Ishikawa (cell line): ENCODE measurements at regions not wholly inside any gene's neighbourhood (a gene's known extent, or its start where the extent isn't known, plus 50 kb on each side); places are given as distances from the start of the nearest gene placed in this dataset.

Experiments used
- CEBPB ChIP-seq: IDR thresholded peaks from 2 replicates; pipeline ENCODE4 v1.6.1; 2012
- CREB1 ChIP-seq: IDR thresholded peaks from 2 replicates; pipeline ENCODE4 v1.6.1; 2012; ENCODE audit warnings: low read depth
- EP300 ChIP-seq: IDR thresholded peaks from 2 replicates; pipeline ENCODE4 v1.6.1; 2012; ENCODE audit warnings: borderline replicate concordance
- REST ChIP-seq: IDR thresholded peaks from 2 replicates; pipeline ENCODE4 v1.6.1; 2012; ENCODE audit warnings: low read depth, mild to moderate bottlenecking
- TAF1 ChIP-seq: IDR thresholded peaks from 2 replicates; pipeline ENCODE4 v1.6.1; 2012; ENCODE audit warnings: low read depth, mild to moderate bottlenecking
- TCF12 ChIP-seq: IDR thresholded peaks from 2 replicates; pipeline ENCODE4 v1.6.1; 2012; ENCODE audit warnings: low read depth
- USF1 ChIP-seq: IDR thresholded peaks from 2 replicates; pipeline ENCODE4 v1.6.1; 2012
- YY1 ChIP-seq: IDR thresholded peaks from 2 replicates; pipeline ENCODE4 v1.6.1; 2012; ENCODE audit warnings: low read depth
- TF ChIP-seq, protein P1 (sequence below): IDR thresholded peaks from 2 replicates; pipeline ENCODE4 v1.6.1; 2012

DNA sequence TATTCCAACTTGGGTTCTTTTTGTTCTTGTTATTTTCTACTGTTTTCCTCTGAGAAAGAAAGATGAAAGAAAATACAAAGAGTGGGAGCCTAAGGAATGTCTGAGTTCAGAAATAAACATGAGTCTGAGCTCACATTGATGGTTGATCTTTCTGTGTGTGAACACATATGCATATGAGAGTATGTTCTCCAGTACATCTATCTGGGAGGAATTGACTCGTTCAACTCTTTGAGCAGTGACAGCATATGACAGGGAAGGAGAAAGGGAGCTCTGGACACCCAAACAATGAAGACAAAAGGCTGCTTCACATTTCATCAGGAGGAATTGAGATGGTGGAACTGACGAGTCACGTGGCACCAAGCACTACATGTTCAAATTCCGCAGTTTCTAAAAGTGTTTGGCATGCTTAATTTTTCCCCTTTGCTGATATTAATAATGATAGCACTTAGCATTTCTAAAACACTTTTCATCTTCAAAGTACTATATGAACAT, 229.8 kb upstream of the ACVR2A start:
- TF ChIP-seq TCF12 = no peak
- TF ChIP-seq CEBPB = no peak
- no peak for TF ChIP-seq REST
- TF ChIP-seq USF1 = no peak
- TF ChIP-seq EP300 = no peak
- TF ChIP-seq, protein P1, sequence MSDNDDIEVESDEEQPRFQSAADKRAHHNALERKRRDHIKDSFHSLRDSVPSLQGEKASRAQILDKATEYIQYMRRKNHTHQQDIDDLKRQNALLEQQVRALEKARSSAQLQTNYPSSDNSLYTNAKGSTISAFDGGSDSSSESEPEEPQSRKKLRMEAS = no peak
- TF ChIP-seq TAF1 = no peak
- no peak for TF ChIP-seq CREB1
- no peak for TF ChIP-seq YY1
